Mammary epithelial cell (primary cell): ENCODE measurements at regions not wholly inside any gene's neighbourhood (a gene's known extent, or its start where the extent isn't known, plus 50 kb on each side); places are given as distances from the start of the nearest gene placed in this dataset.

Source experiments
- EZH2 ChIP-seq: IDR thresholded peaks from 2 replicates; pipeline ENCODE4 v1.6.1; 2012; ENCODE audit warnings: low read length, inconsistent platforms, borderline replicate concordance
- TF ChIP-seq, protein P1 (sequence below), 2 donors: IDR thresholded peaks in 1 of 2; conservative IDR thresholded peaks in 1 of 2; 2 replicates each; pipeline ENCODE4 v1.5.1; 2011 to 2012; ENCODE audit warnings: inconsistent platforms in 2 of 2, low read length in 2 of 2, mild to moderate bottlenecking in 2 of 2, control low read depth in 1 of 2, low read depth in 1 of 2; ENCODE audit not compliant: insufficient read depth in 1 of 2; ENCODE audit errors: extremely low read depth in 1 of 2

DNA sequence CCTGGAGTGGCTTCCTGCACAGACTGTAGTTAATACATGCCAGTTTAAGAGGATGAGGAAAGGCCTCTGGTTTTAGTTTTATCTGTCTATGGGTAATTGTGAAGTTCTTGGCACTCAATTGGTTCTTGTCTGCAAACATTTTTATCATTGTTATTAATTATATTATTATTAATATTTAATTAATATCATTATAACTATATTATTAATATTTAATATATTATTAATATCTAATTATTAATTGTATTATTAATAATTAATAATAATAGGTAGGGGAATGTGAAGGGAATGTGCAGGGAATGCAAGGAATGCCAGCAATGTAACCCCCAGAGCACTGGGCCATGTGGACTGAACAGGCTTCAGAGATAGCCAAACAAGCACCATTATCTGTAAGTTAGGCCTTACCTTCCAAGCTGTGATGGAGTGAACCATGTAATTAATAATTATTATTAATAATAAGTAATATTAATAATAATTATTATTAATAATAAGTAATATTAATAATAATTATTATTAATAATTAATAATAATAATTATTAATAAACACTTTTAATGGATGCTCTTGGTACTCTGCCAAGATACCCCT lies 79.8 kb upstream of the NMNAT3 start:
- TF ChIP-seq EZH2, result no peak
- TF ChIP-seq, protein P1, sequence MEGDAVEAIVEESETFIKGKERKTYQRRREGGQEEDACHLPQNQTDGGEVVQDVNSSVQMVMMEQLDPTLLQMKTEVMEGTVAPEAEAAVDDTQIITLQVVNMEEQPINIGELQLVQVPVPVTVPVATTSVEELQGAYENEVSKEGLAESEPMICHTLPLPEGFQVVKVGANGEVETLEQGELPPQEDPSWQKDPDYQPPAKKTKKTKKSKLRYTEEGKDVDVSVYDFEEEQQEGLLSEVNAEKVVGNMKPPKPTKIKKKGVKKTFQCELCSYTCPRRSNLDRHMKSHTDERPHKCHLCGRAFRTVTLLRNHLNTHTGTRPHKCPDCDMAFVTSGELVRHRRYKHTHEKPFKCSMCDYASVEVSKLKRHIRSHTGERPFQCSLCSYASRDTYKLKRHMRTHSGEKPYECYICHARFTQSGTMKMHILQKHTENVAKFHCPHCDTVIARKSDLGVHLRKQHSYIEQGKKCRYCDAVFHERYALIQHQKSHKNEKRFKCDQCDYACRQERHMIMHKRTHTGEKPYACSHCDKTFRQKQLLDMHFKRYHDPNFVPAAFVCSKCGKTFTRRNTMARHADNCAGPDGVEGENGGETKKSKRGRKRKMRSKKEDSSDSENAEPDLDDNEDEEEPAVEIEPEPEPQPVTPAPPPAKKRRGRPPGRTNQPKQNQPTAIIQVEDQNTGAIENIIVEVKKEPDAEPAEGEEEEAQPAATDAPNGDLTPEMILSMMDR (conservative IDR thresholded peaks at IDR 0.05 in 1 of 2, IDR thresholded peaks at IDR 0.05 in 1 of 2; ENCODE audit: extremely low read depth in 1 of 2, insufficient read depth in 1 of 2, low read depth in 1 of 2, low read length in 2 of 2), result no peak
